Esophagus muscularis mucosa (tissue), 4 donors: ENCODE measurements at regions not wholly inside any gene's neighbourhood (a gene's known extent, or its start where the extent isn't known, plus 50 kb on each side); places are given as distances from the start of the nearest gene placed in this dataset.

ENCODE experiments used
- DNase-seq: peaks from one replicate; pipeline ENCODE4 v3.0.0-alpha.2; 2017; ENCODE audit errors: extremely low spot score
- H3K27ac ChIP-seq, 4 donors: fragments of 200-600 bp; sonication (generic); replicated peaks in 1 of 4; 1 replicate in 3 of 4; 2 replicates in 1 of 4; pipeline ENCODE4 v1.5.1; 2016 to 2019; ENCODE audit warnings: mild to moderate bottlenecking in 1 of 4
- H3K27me3 ChIP-seq, 4 donors: fragments of 200-600 bp; sonication (generic); one replicate each; pipeline versions ENCODE4 v1.5.1 to v1.6.0; 2016 to 2019
- H3K36me3 ChIP-seq, 4 donors: fragments of 200-600 bp; sonication (generic); one replicate each; pipeline ENCODE4 v1.5.1; 2016 to 2019
- H3K4me1 ChIP-seq, 4 donors: fragments of 200-600 bp; sonication (generic); one replicate each; pipeline ENCODE4 v1.5.1; 2016 to 2019
- H3K4me3 ChIP-seq, 4 donors: fragments of 200-600 bp; sonication (generic); 1 replicate in 2 of 4; 2 replicates in 2 of 4; pipeline ENCODE4 v1.5.1; 2016 to 2019; ENCODE audit warnings: mild to moderate bottlenecking in 4 of 4, moderate library complexity in 1 of 4
- H3K9me3 ChIP-seq, 4 donors: fragments of 200-600 bp; sonication (generic); 1 replicate in 3 of 4; 2 replicates in 1 of 4; pipeline ENCODE4 v1.5.1; 2016 to 2019
- CTCF ChIP-seq, 3 experiments: fragments of 200-600 bp in 2 of 3; fragments of 450-650 bp in 1 of 3; sonication (generic) in 2 of 3; IDR thresholded peaks; one replicate each; pipeline ENCODE4 v1.5.1; 2017 to 2019; ENCODE audit warnings: antibody characterized with exemption in 3 of 3, mild to moderate bottlenecking in 2 of 3, moderate library complexity in 1 of 3
- EP300 ChIP-seq: sonication (generic); formaldehyde crosslinking; IDR thresholded peaks from one replicate; pipeline ENCODE4 v1.6.1; 2017; ENCODE audit warnings: antibody characterized with exemption
- POLR2A ChIP-seq: fragments of 450-650 bp; IDR thresholded peaks from one replicate; pipeline ENCODE4 v1.6.1; 2017; ENCODE audit warnings: antibody characterized with exemption, moderate library complexity, mild to moderate bottlenecking, low read depth
- POLR2AphosphoS5 ChIP-seq, 2 donors: sonication (generic); formaldehyde crosslinking; IDR thresholded peaks; one replicate each; pipeline ENCODE4 v1.6.1; 2017; ENCODE audit warnings: antibody characterized with exemption in 2 of 2
- WGBS: methylation state at CpG from one replicate; pipeline ENCODE4 v1.1.5; 2018; 5-methylcytosine and 5-hydroxymethylcytosine counted together
- intact Hi-C: fragments of 100-400 bp; cut with DNase I; formaldehyde crosslinking; loops from one replicate; pipeline ENCODE4 v1.15.1; 2023

GRCh38 chr11:71311928-71312510 is 59.6 kb upstream of the SHANK2 start:
- no peak for TF ChIP-seq POLR2A
- Histone ChIP-seq H3K9me3 (peaks cover 0 to 11% (median 6%) of the 10 kb centered on the region in 4 donors), H3K36me3 (no peaks in the 10 kb centered on the region), H3K4me3 (no peak overlapping the region), H3K4me1 (no peaks in the 10 kb centered on the region), H3K27ac (no peak overlapping the region), H3K27me3 (peaks cover 0 to 8% (median 0%) of the 10 kb centered on the region in 4 donors)
- 86% methylated on average over 15 of the region's 15 CpGs for WGBS
- intact Hi-C loops = no loop called here
- peak; percentile 91 for DNase-seq

- no peak overlapping the region for H3K4me3 ChIP-seq
- no peak overlapping the region for H3K27ac ChIP-seq
- H3K9me3 ChIP-seq = peaks cover 0 to 5% (median 0%) of the 10 kb centered on the region in 4 donors
- WGBS = 84% methylated on average over 13 of the region's 13 CpGs
- H3K36me3 ChIP-seq = no peaks in the 10 kb centered on the region
- DNase-seq = peak; percentile 88
- no peak for TF ChIP-seq CTCF (IDR thresholded peaks at IDR 0.05)
- TF ChIP-seq POLR2A = no peak
- TF ChIP-seq EP300 = no peak
- no peak for TF ChIP-seq POLR2AphosphoS5 (IDR thresholded peaks at IDR 0.05)
- intact Hi-C loops = no loop called here
- peaks cover 0 to 11% (median 0%) of the 10 kb centered on the region in 4 donors for H3K27me3 ChIP-seq
- no peaks in the 10 kb centered on the region for H3K4me1 ChIP-seq
These were observed 59.0 kb upstream of the SHANK2 start for GRCh38 chr11:71311176-71311925.

GRCh38 chr11:71310184-71310583 is 57.8 kb upstream of the SHANK2 start:
- no peak for DNase-seq
- Histone ChIP-seq H3K4me3 (no peak overlapping the region), H3K4me1 (no peaks in the 10 kb centered on the region), H3K27ac (no peak overlapping the region), H3K36me3 (no peaks in the 10 kb centered on the region), H3K9me3 (no peaks in the 10 kb centered on the region), H3K27me3 (peaks cover 0 to 18% (median 0%) of the 10 kb centered on the region in 4 donors)
- intact Hi-C loops = no loop called here
- TF ChIP-seq POLR2AphosphoS5 (IDR thresholded peaks at IDR 0.05) (no peak), EP300 (no peak), CTCF (IDR thresholded peaks at IDR 0.05) (no peak), POLR2A (no peak)
- 80% methylated on average over 4 of the region's 4 CpGs for WGBS

DNA sequence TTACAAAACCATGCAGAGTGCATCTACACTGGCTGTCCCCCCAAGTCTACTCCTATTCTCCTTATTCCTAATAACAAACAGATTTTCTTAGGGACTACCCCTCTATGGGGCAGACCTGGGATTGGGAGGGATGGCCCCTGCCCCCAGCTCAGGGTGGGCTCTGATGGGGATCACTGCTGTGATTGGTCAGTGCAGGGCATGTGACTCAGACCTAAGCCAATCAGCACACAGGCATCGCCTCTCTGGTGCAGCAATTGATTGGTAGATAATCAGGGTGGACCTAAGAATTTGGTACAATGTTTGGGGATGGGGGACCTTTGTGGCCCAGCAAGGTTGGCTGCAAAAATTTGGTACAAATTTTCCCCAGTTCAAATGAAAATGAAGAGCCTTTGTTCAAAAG is 57.2 kb upstream of the SHANK2 start:
- intact Hi-C loops = no loop called here
- 86% methylated on average over 1 of the region's 1 CpG for WGBS
- no peak overlapping the region for H3K4me3 ChIP-seq

More for the DNA sequence above, 57.2 kb upstream of the SHANK2 start:
- peak; percentile 72 for DNase-seq
- no peaks in the 10 kb centered on the region for H3K9me3 ChIP-seq
- H3K27me3 ChIP-seq = peaks cover 0 to 21% (median 0%) of the 10 kb centered on the region in 4 donors
- no peaks in the 10 kb centered on the region for H3K4me1 ChIP-seq
- no peak for TF ChIP-seq CTCF (IDR thresholded peaks at IDR 0.05)
- H3K36me3 ChIP-seq = no peaks in the 10 kb centered on the region
- no peak overlapping the region for H3K27ac ChIP-seq
